CD4-positive, alpha-beta T cell treated with Interferon gamma for 1 hour (primary cell): ENCODE measurements at regions not wholly inside any gene's neighbourhood (a gene's known extent, or its start where the extent isn't known, plus 50 kb on each side); places are given as distances from the start of the nearest gene placed in this dataset.
"Not testable (repeated sequence)": the region's sequence is repeated elsewhere in the genome, so short reads cannot be mapped to it uniquely, and the experiment has no call there.

Source experiments
- DNase-seq: peaks from one replicate; pipeline ENCODE4 v3.0.0-alpha.2; 2020

GRCh38 chr13:78540058-78540457 lies 63.3 kb downstream of the POU4F1 start:
- DNase-seq = no peak

DNA sequence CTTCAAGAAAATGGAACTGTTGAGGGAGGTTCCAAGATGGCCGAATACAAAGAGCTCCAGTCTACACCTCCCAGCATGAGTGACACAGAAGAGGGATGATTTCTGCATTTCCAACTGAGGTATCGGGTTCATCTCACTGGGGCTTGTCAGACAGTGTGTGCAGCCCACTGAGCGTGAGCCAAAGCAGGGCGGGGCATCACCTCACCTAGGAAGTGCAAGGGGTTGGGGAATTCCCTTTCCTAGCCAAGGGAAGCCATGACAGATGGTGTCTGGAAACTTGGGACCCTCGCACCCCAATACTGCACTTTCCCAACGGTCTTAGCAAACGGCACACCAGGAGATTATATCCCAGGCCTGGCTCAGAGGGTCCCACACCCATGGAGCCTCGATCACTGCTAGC lies 77.3 kb downstream of the POU4F1 start:
- DNase-seq = not testable (repeated sequence)

GRCh38 chr13:78524936-78525335 lies 78.4 kb downstream of the POU4F1 start:
- DNase-seq = no peak

DNA sequence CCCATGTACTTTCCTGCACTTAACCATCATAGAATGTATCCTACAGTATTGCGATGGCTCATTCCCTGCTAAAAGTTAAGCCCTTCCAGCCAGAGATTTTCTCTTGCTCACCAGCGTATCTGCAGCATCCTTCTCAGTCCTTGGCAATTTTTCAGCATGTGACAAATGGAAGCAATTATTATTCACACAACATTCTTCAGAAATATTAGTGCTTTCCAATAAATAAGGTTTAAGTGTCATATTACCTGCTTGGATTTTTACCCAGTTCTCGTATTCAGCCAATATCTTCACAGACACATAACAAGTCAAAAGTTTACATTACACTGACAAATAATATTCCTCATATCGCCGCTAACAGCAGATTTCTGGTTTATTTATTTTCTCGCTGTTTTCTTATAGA lies 82.3 kb downstream of the POU4F1 start:
- DNase-seq = no peak

DNA sequence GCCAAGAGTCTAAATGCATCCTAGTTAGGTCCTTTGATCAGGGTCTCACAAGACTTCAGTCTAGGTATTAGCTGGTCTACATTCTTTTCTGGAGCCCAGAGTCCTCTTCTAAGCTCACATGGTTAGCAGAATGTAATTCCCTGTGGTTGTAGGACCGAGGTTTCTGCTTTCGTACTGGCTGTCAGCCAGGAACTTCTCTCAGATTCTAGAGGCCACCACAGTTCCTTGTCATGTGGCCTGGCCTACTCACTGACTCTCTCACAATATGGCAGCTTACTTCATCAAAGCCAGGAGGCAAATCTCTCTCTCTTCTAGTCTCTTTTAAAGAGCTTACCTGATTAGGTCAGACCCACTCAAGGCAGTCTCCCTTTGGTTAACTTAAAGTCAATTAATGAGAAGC lies 82.9 kb downstream of the POU4F1 start:
- no peak for DNase-seq

GRCh38 chr13:78518482-78518881 lies 84.9 kb downstream of the POU4F1 start:
- DNase-seq = not testable (repeated sequence)

DNA sequence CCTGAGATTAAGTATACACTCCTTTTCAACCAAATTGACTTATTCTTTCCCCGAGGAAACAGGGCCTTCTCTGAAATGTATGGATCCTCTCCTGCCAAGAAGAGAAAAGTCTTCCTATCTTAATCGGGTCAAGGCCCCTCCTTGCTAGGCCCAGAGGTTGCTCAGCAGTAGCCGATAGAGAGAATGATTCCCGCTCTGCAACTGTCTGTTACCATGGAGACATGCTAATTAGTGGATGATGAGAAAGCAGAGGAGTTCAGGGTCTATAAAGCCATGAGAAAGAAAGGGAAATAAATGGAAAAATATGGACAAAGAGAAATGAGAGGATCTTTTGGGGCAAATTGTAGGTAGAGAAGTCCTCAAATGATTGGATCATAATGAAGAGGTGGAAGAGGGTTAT lies 103.5 kb downstream of the POU4F1 start:
- DNase-seq = no peak

- DNase-seq = no peak
Measured at GRCh38 chr13:78497702-78498355, 105.5 kb downstream of the POU4F1 start.

GRCh38 chr13:78491978-78492377 lies 111.4 kb downstream of the POU4F1 start:
- no peak for DNase-seq

DNA sequence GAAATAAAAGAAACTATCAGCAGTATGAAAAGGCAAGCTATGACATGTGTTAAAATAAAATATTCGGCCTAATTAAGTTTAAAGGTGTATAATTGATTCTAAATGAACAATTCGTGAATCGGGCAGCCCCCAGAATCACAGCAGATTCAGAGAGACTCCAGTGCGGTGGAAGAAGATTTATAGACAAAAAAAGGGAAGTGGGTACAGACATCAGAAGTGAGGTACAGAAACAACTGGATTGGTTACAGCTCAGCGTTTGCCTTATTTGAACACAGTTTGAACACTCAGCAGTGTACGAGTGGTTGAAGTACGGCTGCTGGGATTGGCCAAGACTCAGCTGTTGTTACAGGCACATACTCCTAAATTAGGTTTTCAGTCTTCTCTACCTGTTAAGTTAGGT lies 113.1 kb downstream of the POU4F1 start:
- DNase-seq = not testable (repeated sequence)

GRCh38 chr13:78487707-78488106 lies 115.6 kb downstream of the POU4F1 start:
- DNase-seq = no peak

DNA sequence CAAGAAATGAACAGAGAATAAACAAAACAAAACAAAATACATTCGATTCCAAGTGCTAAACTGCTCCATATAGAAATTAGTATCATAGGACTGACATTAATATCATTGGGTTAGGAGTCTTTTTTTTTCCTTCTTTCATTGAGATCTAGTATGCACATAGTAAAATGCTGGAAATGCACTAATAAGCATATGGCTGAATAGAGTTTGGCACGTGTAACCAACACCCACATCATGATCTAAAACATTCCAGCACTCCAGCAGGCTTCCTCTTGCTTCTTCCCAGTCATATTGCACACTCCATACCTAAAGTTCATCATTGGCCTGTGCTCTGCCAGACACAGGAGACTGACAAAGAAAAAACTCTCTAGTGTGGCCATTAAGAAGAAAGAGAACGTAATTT lies 117.5 kb downstream of the POU4F1 start:
- DNase-seq = no peak

DNA sequence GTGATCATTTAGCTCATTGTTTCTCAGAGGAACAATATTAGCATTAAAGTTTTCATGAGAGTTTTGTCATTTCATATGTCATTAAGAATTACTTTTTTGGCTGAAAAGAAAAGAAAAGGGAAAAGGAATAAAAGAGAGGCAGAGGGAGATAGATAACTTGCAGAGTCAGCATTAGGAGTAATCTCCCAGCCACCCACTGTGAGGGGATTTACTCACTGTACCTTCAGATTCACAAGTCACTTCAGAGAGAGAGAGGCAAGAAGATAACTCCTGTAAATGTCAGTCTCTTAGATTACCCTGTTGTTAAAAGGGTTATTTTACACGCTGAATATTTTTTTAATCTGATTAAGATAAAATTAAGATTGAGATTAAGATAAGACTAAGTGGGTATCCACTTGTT lies 125.2 kb downstream of the POU4F1 start:
- no peak for DNase-seq

DNA sequence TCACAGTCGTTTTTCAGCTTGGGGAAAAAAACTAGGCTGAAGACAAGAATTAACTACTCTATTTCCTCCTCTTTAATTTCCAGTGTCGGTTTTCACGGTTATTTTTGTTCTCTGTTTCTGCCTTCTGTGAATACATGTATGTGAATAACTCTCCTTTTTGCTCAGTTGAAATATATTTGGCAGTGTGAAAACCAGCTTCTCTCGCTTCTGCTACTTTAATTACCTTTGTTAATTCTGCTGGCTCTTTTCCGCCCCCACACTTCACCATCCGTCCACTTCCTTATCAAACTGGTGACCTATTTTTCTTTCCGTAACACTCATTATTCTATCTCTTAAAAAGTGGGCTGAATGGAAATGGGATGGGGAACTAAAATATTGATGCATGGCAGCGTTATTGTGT lies 126.4 kb downstream of the POU4F1 start:
- DNase-seq = no peak

DNA sequence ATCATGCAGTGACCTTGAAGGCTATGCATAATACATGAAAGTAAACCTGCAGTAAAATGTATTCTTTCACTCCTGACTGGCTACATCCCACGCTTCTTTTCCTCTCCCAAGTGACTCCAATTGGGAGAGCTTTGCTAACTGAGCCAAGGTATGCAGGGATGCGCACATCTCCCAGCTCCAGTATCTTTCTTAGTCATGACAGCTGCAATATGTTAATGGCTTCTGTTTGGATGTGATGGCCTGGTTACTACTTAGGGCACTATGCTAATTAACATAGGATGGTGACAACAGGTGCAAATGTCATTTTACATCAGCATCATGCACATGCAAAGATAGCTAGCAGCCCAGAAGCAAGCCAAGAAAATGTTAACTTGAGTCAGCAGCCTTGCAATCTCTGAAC lies 134.7 kb downstream of the POU4F1 start:
- no peak for DNase-seq

- DNase-seq = no peak
Measured at GRCh38 chr13:78465250-78465649, 138.1 kb downstream of the POU4F1 start.

DNA sequence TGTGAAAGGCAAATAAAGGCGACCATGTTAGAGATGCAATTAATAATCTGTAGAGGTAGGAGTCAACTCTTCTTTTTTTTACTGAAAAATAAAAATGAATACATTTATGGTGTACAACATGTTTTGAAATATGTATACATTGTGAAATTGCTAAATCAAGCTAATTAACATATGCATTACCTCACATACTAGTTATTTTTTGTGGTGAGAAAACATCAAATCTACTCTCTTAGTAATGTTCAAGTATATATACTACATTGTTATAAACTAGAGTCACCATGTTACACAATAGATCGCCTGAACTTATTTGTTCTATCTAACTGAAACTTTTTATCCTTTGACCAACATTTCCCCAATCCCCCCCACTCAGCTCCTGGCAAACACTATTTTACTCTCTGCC lies 143.2 kb downstream of the POU4F1 start:
- DNase-seq = no peak

DNA sequence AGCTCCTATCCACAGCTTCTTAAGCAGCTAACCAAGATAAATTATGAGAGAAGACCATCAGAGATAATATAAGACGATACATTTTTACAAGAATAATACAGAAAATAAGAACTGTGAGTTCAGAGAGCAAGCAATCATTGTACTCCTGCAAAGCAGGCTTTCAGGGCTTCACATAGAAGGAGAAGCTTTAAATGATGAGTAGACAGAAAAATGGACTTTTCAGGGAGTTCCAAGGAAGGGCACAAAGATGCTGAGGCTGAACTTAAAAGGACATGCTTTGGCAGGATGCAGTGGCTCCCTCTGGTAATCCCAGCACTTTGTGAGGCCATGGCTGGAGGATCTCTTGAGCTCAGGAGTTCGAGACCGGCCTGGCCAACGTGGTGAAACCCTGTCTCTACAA lies 159.5 kb downstream of the POU4F1 start:
- no peak for DNase-seq

- DNase-seq = no peak
Measured at GRCh38 chr13:78437781-78438180, 165.6 kb downstream of the POU4F1 start.

GRCh38 chr13:78436311-78436710 lies 167.0 kb downstream of the POU4F1 start:
- no peak for DNase-seq

DNA sequence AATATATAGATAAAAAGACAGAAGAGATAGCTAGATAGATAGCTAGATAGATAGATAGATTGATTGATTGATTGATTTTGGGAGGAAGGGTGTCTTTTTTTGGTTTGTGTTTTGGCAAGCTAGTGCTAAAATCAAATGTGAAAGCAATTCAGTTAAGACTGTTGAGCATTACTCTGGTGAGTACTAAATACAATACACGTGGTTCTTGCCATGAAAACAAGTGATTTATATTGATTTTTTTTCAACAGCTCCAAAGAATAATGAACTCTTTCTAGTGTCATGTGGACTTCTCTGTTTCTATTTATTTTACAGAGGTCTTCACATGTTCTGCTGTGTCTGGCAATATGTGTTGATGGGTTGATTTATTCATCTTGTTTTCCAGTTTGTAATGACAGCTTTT lies 172.0 kb downstream of the POU4F1 start:
- no peak for DNase-seq

DNA sequence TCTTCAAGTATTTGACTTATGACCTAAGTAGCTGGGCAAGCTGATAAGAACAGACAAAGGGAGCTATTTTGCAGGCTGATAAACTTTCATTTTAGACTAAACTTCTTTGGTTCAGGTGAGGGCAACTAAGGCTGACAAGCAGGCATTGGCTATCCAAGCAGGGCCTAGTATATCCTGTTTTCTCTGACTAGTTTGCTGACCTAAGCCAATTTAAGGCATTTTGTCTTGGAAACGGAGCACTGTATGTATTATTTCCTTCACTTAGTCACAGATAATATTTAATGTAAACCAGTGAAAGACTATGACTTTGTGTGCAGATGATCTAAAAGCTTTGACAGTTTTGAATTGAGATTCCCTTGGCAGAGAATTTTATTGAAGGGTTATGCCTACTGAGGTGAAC lies 172.5 kb downstream of the POU4F1 start:
- DNase-seq = no peak

GRCh38 chr13:78430166-78430791 lies 173.1 kb downstream of the POU4F1 start:
- no peak for DNase-seq

- DNase-seq = no peak
Measured at GRCh38 chr13:78428646-78429045, 174.7 kb downstream of the POU4F1 start.

DNA sequence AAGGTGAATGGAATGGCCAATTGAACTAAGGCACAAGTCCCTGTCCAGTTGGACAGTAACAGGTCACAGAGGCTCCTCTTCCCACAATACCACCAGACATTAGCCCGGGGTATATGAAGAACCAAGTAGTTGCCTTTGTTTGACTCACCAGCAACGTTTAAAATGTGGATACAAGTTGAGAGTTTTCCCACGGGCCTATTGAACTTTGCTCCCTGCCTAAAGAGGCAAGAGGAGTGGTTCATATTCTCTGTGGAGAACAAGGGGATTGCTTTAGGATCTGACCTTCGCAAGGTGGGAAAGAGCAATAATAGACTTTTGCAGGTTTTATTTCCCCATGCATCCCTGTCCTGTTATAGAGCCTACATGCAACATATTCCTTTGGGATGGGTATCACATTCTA lies 177.2 kb downstream of the POU4F1 start:
- DNase-seq = no peak
